ENCODE measurements at regions not wholly inside any gene's neighbourhood (a gene's known extent, or its start where the extent isn't known, plus 50 kb on each side); places are given as distances from the start of the nearest gene placed in this dataset.
"Not testable (repeated sequence)": the region's sequence is repeated elsewhere in the genome, so short reads cannot be mapped to it uniquely, and the experiment has no call there.

- Mint-ChIP-seq H3K4me3 (ENCODE audit: low read depth) (no peak overlapping the region), H3K9me3 (ENCODE audit: low read depth) (peaks cover 20% of the 10 kb centered on the region), H3K4me1 (ENCODE audit: low read depth) (no peaks in the 10 kb centered on the region), H3K27ac (no peak overlapping the region), H3K27me3 (no peaks in the 10 kb centered on the region), H3K36me3 (ENCODE audit: insufficient read depth) (no peaks in the 10 kb centered on the region)
- DNase-seq (ENCODE audit: low spot score, unreplicated experiment) = no peak
- TF ChIP-seq CTCF (IDR thresholded peaks at IDR 0.05; ENCODE audit: unreplicated experiment) = no peak
These were observed 1993.2 kb downstream of the PCDH9 start for GRCh38 chr13:65236841-65237418.

GRCh38 chr13:65217471-65217995 is 2012.6 kb downstream of the PCDH9 start:
- Mint-ChIP-seq H3K4me3 (ENCODE audit: low read depth) (no peak overlapping the region), H3K9me3 (ENCODE audit: low read depth) (peaks cover 12% of the 10 kb centered on the region), H3K36me3 (ENCODE audit: insufficient read depth) (no peaks in the 10 kb centered on the region), H3K4me1 (ENCODE audit: low read depth) (peaks cover 3% of the 10 kb centered on the region), H3K27ac (no peak overlapping the region), H3K27me3 (no peaks in the 10 kb centered on the region)
- no peak for DNase-seq (ENCODE audit: low spot score, unreplicated experiment)
- no peak for TF ChIP-seq CTCF (IDR thresholded peaks at IDR 0.05; ENCODE audit: unreplicated experiment)

- H3K27ac Mint-ChIP-seq; H3K36me3 Mint-ChIP-seq (ENCODE audit: insufficient read depth); DNase-seq (ENCODE audit: low spot score, unreplicated experiment); H3K4me1 Mint-ChIP-seq (ENCODE audit: low read depth); H3K4me3 Mint-ChIP-seq (ENCODE audit: low read depth); H3K27me3 Mint-ChIP-seq: not testable (repeated sequence)
- peaks cover 20% of the 10 kb centered on the region for H3K9me3 Mint-ChIP-seq (ENCODE audit: low read depth)
These were observed 2027.3 kb downstream of the PCDH9 start for GRCh38 chr13:65202845-65203244.

- H3K4me1 Mint-ChIP-seq (ENCODE audit: low read depth) = no peaks in the 10 kb centered on the region
- no peaks in the 10 kb centered on the region for H3K36me3 Mint-ChIP-seq (ENCODE audit: insufficient read depth)
- H3K27ac Mint-ChIP-seq = no peak overlapping the region
- H3K4me3 Mint-ChIP-seq (ENCODE audit: low read depth) = no peak overlapping the region
- no peaks in the 10 kb centered on the region for H3K27me3 Mint-ChIP-seq
- no peak for TF ChIP-seq CTCF (IDR thresholded peaks at IDR 0.05; ENCODE audit: unreplicated experiment)
- H3K9me3 Mint-ChIP-seq (ENCODE audit: low read depth) = peaks cover 17% of the 10 kb centered on the region
- DNase-seq (ENCODE audit: low spot score, unreplicated experiment) = no peak
These were observed 2041.4 kb downstream of the PCDH9 start for GRCh38 chr13:65188721-65189120.

GRCh38 chr13:65168026-65168425 is 2062.1 kb downstream of the PCDH9 start:
- H3K4me1 Mint-ChIP-seq (ENCODE audit: low read depth) = no peaks in the 10 kb centered on the region
- H3K9me3 Mint-ChIP-seq (ENCODE audit: low read depth) = peaks cover 2% of the 10 kb centered on the region
- no peak overlapping the region for H3K27ac Mint-ChIP-seq
- no peak for TF ChIP-seq CTCF (IDR thresholded peaks at IDR 0.05; ENCODE audit: unreplicated experiment)
- DNase-seq (ENCODE audit: low spot score, unreplicated experiment) = no peak
- H3K36me3 Mint-ChIP-seq (ENCODE audit: insufficient read depth) = no peaks in the 10 kb centered on the region
- H3K27me3 Mint-ChIP-seq = no peaks in the 10 kb centered on the region
- no peak overlapping the region for H3K4me3 Mint-ChIP-seq (ENCODE audit: low read depth)

- no peak for DNase-seq (ENCODE audit: low spot score, unreplicated experiment)
- Mint-ChIP-seq H3K4me1 (ENCODE audit: low read depth) (no peaks in the 10 kb centered on the region), H3K36me3 (ENCODE audit: insufficient read depth) (no peaks in the 10 kb centered on the region), H3K4me3 (ENCODE audit: low read depth) (no peak overlapping the region), H3K9me3 (ENCODE audit: low read depth) (peaks cover 2% of the 10 kb centered on the region), H3K27me3 (no peaks in the 10 kb centered on the region), H3K27ac (no peak overlapping the region)
- TF ChIP-seq CTCF (IDR thresholded peaks at IDR 0.05; ENCODE audit: unreplicated experiment) = no peak
These were observed 2063.5 kb downstream of the PCDH9 start for GRCh38 chr13:65166675-65167074.
